ENCODE measurements at regions not wholly inside any gene's neighbourhood (a gene's known extent, or its start where the extent isn't known, plus 50 kb on each side); places are given as distances from the start of the nearest gene placed in this dataset.

- Histone ChIP-seq H3K4me1 (ENCODE audit: control insufficient read depth in 1 of 2, insufficient read depth in 1 of 2, low read depth in 1 of 2, low read length in 1 of 2) (no peaks in the 10 kb centered on the region), H3K4me3 (ENCODE audit: low read depth in 1 of 2, low read length in 1 of 2) (no peak overlapping the region), H3K9me3 (no peaks in the 10 kb centered on the region), H3K36me3 (no peaks in the 10 kb centered on the region), H3K27me3 (no peaks in the 10 kb centered on the region), H3K27ac (no peak overlapping the region)
- TF ChIP-seq, protein P1, sequence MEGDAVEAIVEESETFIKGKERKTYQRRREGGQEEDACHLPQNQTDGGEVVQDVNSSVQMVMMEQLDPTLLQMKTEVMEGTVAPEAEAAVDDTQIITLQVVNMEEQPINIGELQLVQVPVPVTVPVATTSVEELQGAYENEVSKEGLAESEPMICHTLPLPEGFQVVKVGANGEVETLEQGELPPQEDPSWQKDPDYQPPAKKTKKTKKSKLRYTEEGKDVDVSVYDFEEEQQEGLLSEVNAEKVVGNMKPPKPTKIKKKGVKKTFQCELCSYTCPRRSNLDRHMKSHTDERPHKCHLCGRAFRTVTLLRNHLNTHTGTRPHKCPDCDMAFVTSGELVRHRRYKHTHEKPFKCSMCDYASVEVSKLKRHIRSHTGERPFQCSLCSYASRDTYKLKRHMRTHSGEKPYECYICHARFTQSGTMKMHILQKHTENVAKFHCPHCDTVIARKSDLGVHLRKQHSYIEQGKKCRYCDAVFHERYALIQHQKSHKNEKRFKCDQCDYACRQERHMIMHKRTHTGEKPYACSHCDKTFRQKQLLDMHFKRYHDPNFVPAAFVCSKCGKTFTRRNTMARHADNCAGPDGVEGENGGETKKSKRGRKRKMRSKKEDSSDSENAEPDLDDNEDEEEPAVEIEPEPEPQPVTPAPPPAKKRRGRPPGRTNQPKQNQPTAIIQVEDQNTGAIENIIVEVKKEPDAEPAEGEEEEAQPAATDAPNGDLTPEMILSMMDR (IDR thresholded peaks at IDR 0.05) = no peak
Observed at GRCh38 chr10:130360826-130361311, 224.7 kb downstream of the GLRX3 start.

DNA sequence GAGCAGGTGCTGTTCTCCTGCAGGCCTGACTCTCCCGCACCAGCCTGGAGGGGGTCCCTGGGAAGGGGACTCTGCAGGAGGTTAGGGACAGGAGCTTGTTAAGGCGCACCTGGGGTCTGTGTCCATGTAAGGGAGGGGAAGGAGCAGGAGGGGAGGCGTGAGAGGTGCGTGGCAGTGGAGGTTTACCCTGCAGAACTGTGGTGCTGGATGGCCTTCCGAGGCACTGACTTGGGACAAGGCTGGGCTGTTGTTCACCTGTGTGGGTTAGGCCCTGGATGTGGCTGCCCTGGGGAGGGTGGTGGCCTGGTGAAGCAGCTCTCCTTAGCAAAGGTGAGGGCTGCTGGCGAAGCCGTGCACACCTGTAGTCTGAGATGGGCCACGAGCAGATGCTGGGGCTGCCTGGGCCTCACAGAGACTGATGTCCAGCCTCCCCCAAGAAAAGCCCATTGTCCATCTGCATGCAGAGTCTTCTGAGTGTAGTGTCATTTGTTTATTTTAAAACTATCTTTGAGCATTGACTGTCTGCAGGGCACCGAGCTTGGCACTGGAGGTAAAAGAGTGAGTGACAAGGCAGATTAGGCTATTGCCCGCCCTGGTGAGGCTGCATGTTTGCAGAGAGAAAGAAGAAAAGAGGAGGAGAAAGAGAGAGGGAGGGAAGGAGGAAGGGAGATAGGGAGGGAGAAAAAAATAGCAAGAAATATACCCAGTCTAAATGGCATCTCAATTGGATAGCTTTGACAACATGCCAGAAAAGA lies 225.3 kb downstream of the GLRX3 start:
- Histone ChIP-seq H3K36me3 (no peaks in the 10 kb centered on the region), H3K4me1 (ENCODE audit: control insufficient read depth in 1 of 2, insufficient read depth in 1 of 2, low read depth in 1 of 2, low read length in 1 of 2) (no peaks in the 10 kb centered on the region), H3K4me3 (ENCODE audit: low read depth in 1 of 2, low read length in 1 of 2) (no peak overlapping the region), H3K27me3 (no peaks in the 10 kb centered on the region), H3K27ac (no peak overlapping the region), H3K9me3 (no peaks in the 10 kb centered on the region)
- TF ChIP-seq, protein P1 (IDR thresholded peaks at IDR 0.05) = no peak

DNA sequence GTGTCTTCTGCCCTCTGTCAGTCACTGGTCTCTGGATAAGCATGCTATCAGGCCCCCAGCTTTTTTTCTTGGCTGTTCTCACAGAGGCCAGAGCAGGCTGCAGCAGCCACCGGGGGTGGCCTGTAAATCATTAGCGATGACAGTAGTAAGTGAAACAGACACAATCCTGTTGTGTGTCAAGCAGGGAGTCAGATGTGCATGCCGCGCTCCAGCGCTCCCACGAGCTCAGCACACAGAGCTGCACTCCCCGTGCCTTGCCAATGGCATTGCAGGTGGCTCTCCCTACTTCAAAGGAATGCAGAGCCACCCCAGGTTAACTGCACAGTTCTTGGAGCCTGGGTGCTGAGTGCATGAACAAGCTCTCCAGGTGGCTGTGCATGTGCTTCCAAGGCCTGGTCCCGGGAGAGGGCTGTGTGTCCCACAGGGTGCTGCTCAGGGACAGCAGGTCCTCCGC lies 226.1 kb downstream of the GLRX3 start:
- H3K9me3 ChIP-seq = no peaks in the 10 kb centered on the region
- no peaks in the 10 kb centered on the region for H3K27me3 ChIP-seq
- no peak overlapping the region for H3K27ac ChIP-seq
- H3K4me3 ChIP-seq (ENCODE audit: low read depth in 1 of 2, low read length in 1 of 2) = no peak overlapping the region
- TF ChIP-seq, protein P1 (IDR thresholded peaks at IDR 0.05) = no peak
- no peaks in the 10 kb centered on the region for H3K36me3 ChIP-seq
- no peaks in the 10 kb centered on the region for H3K4me1 ChIP-seq (ENCODE audit: control insufficient read depth in 1 of 2, insufficient read depth in 1 of 2, low read depth in 1 of 2, low read length in 1 of 2)

- TF ChIP-seq, protein P1 (IDR thresholded peaks at IDR 0.05) = no peak
- no peak overlapping the region for H3K4me3 ChIP-seq (ENCODE audit: low read depth in 1 of 2, low read length in 1 of 2)
- H3K9me3 ChIP-seq = no peaks in the 10 kb centered on the region
- H3K36me3 ChIP-seq = no peaks in the 10 kb centered on the region
- H3K27ac ChIP-seq = no peak overlapping the region
- no peaks in the 10 kb centered on the region for H3K4me1 ChIP-seq (ENCODE audit: control insufficient read depth in 1 of 2, insufficient read depth in 1 of 2, low read depth in 1 of 2, low read length in 1 of 2)
- no peaks in the 10 kb centered on the region for H3K27me3 ChIP-seq
Observed at GRCh38 chr10:130363051-130363450, 226.9 kb downstream of the GLRX3 start.

DNA sequence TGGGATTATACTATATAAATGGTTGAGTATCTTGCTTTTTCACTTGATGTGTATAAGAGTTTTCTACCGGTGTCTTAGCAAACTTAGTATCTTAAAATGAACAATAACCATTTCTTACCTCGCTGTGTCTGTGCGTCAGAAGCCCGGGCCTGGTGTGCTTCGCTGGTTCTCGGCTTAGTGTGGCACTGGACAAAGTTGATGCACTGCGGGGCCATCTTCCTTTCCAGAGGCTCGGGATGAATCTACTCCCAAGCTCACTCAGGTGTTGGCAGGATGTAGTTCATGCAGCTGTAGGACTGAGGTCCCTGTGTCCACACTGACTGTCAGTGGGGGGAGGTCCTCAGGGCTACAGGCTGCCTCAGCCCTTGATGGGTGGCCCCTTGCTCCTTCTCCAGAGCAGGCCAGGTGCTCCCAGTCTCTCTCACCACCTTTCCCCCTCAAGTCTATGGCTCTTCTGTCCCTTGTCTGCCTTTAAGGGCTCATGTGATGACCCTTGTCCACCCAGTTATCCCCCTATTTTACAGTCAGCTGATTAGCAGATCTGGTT lies 227.8 kb downstream of the GLRX3 start:
- no peaks in the 10 kb centered on the region for H3K4me1 ChIP-seq (ENCODE audit: control insufficient read depth in 1 of 2, insufficient read depth in 1 of 2, low read depth in 1 of 2, low read length in 1 of 2)
- H3K4me3 ChIP-seq (ENCODE audit: low read depth in 1 of 2, low read length in 1 of 2) = no peak overlapping the region
- no peaks in the 10 kb centered on the region for H3K36me3 ChIP-seq
- TF ChIP-seq, protein P1 (IDR thresholded peaks at IDR 0.05) = no peak
- H3K27ac ChIP-seq = no peak overlapping the region
- no peaks in the 10 kb centered on the region for H3K27me3 ChIP-seq
- no peaks in the 10 kb centered on the region for H3K9me3 ChIP-seq
